GM23338 (cell line): ENCODE measurements at regions not wholly inside any gene's neighbourhood (a gene's known extent, or its start where the extent isn't known, plus 50 kb on each side); places are given as distances from the start of the nearest gene placed in this dataset.

Experiments used
- CTCF ChIP-seq, 2 experiments: fragments of 200-600 bp in 1 of 2; sonication (generic) in 1 of 2; conservative IDR thresholded peaks; 2 replicates each; pipeline versions ENCODE4 v1.5.1 to v1.6.1; 2016 to 2017; ENCODE audit warnings: antibody characterized with exemption in 2 of 2, low read depth in 2 of 2, mild to moderate bottlenecking in 2 of 2, moderate library complexity in 1 of 2
- EZH2phosphoT487 ChIP-seq: fragments of 200-600 bp; sonication (generic); IDR thresholded peaks from one replicate; pipeline ENCODE4 v1.8.1; 2018; ENCODE audit warnings: antibody characterized with exemption; ENCODE audit not compliant: unreplicated experiment
- POLR2AphosphoS5 ChIP-seq: IDR thresholded peaks from 2 replicates; pipeline ENCODE4 v1.6.1; 2016; ENCODE audit warnings: antibody characterized with exemption, low read depth
- REST ChIP-seq: IDR thresholded peaks from one replicate; pipeline ENCODE4 v1.6.1; 2018; ENCODE audit warnings: antibody characterized with exemption; ENCODE audit not compliant: unreplicated experiment

GRCh38 chr17:77889135-77889505 lies 69.4 kb upstream of the TNRC6C start:
- TF ChIP-seq EZH2phosphoT487 (no peak), CTCF (conservative IDR thresholded peaks at IDR 0.05; ENCODE audit: low read depth in 2 of 2) (no peak), REST (no peak), POLR2AphosphoS5 (no peak)
